ENCODE measurements at regions not wholly inside any gene's neighbourhood (a gene's known extent, or its start where the extent isn't known, plus 50 kb on each side); places are given as distances from the start of the nearest gene placed in this dataset.
A peak's percentile ranks its signal among the peaks of the same experiment; 100 is the strongest.
"Not testable (repeated sequence)": the region's sequence is repeated elsewhere in the genome, so short reads cannot be mapped to it uniquely, and the experiment has no call there.

- intact Hi-C loops (cut with DNase I), result no loop called here
- ATAC-seq (no peak), FAIRE-seq (no peak), DNase-seq (no peak)
- Histone ChIP-seq H3K4me1 (peaks cover 3 to 33% (median 22%) of the 10 kb centered on the region in 3 donors), H3K27ac (no peak overlapping the region), H3K36me3 (no peaks in the 10 kb centered on the region), H3K27me3 (no peaks in the 10 kb centered on the region), H3K4me3 (no peak overlapping the region), H3K9me3 (no peaks in the 10 kb centered on the region)
- 26 to 30% methylated on average over 2 of the region's 2 CpGs for WGBS, 2 donors
- no peak for TF ChIP-seq CTCF (IDR thresholded peaks at IDR 0.05)
Observed at GRCh38 chr21:35716876-35717565, 343.3 kb downstream of the SETD4 start.

- no peaks in the 10 kb centered on the region for H3K9me3 ChIP-seq
- no peak for TF ChIP-seq CTCF (IDR thresholded peaks at IDR 0.05)
- intact Hi-C loops (cut with DNase I), result no loop called here
Observed at GRCh38 chr21:35713914-35714313, 346.4 kb downstream of the SETD4 start.

GRCh38 chr21:35711661-35712060, 348.7 kb downstream of the SETD4 start:
- peak overlapping the region in 2 of 4 donors; percentile 15 to 18 for H3K27ac ChIP-seq
- no peaks in the 10 kb centered on the region for H3K36me3 ChIP-seq
- H3K9me3 ChIP-seq, result no peaks in the 10 kb centered on the region
- peak; percentile 84 to 93 (median 88) for ATAC-seq
- WGBS, 2 donors, result 46 to 49% methylated on average over 2 of the region's 2 CpGs
- H3K4me3 ChIP-seq, result no peak overlapping the region
- H3K4me1 ChIP-seq, result peaks cover 0 to 12% (median 11%) of the 10 kb centered on the region in 3 donors
- no peak for TF ChIP-seq CTCF (IDR thresholded peaks at IDR 0.05)
- intact Hi-C loops (cut with DNase I), result no loop called here
- FAIRE-seq, result no peak
- peak in 4 of 6 donors; percentile 58 to 71 (median 65) for DNase-seq
- no peaks in the 10 kb centered on the region for H3K27me3 ChIP-seq

More at GRCh38 chr21:35713914-35714313, 346.4 kb downstream of the SETD4 start:
- WGBS, 2 donors, result 26 to 35% methylated on average over 2 of the region's 2 CpGs
- Histone ChIP-seq H3K36me3 (no peaks in the 10 kb centered on the region), H3K4me3 (no peak overlapping the region), H3K27me3 (no peaks in the 10 kb centered on the region), H3K27ac (no peak overlapping the region), H3K4me1 (peaks cover 3 to 26% (median 11%) of the 10 kb centered on the region in 3 donors)
- no peak for DNase-seq
- ATAC-seq, result no peak
- FAIRE-seq, result no peak

GRCh38 chr21:35711213-35711612, 349.1 kb downstream of the SETD4 start:
- Histone ChIP-seq H3K4me1 (peaks cover 0 to 12% (median 11%) of the 10 kb centered on the region in 3 donors), H3K4me3 (no peak overlapping the region), H3K9me3 (no peaks in the 10 kb centered on the region), H3K27me3 (no peaks in the 10 kb centered on the region), H3K36me3 (no peaks in the 10 kb centered on the region), H3K27ac (peak overlapping the region in 2 of 4 donors; percentile 4 to 18)
- FAIRE-seq, result no peak
- no peak for TF ChIP-seq CTCF (IDR thresholded peaks at IDR 0.05)
- peak in 1 of 4 donors; percentile 10 for ATAC-seq
- no peak for DNase-seq
- WGBS, 2 donors, result 65 to 79% methylated on average over 3 of the region's 3 CpGs
- intact Hi-C loops (cut with DNase I), result no loop called here

- H3K27ac ChIP-seq; DNase-seq; H3K9me3 ChIP-seq; H3K36me3 ChIP-seq; intact Hi-C loops (cut with DNase I); FAIRE-seq; ATAC-seq; H3K4me3 ChIP-seq; H3K27me3 ChIP-seq: not testable (repeated sequence)
- H3K4me1 ChIP-seq, result peaks cover 5 to 19% (median 11%) of the 10 kb centered on the region in 3 donors
- WGBS, 2 donors, result 73% methylated on average over 3 of the region's 3 CpGs
Observed at GRCh38 chr21:35709990-35710389, 350.3 kb downstream of the SETD4 start.

Measured in pancreas (tissue), 10 donors.